Fibroblast of mammary gland (primary cell): ENCODE measurements at regions not wholly inside any gene's neighbourhood (a gene's known extent, or its start where the extent isn't known, plus 50 kb on each side); places are given as distances from the start of the nearest gene placed in this dataset.

Source experiments
- DNase-seq: peaks from one replicate; pipeline ENCODE4 v3.0.0-alpha.2; 2010; ENCODE audit warnings: low read depth
- H3K4me3 ChIP-seq: 2 replicates; pipeline ENCODE4 v1.5.1; 2011; ENCODE audit warnings: low read depth, mild to moderate bottlenecking, low read length, moderate library complexity; ENCODE audit not compliant: control insufficient read depth
- TF ChIP-seq, protein P1 (sequence below): conservative IDR thresholded peaks from 2 replicates; pipeline ENCODE4 v1.5.1; 2011; ENCODE audit warnings: low read depth, low read length, inconsistent platforms; ENCODE audit not compliant: control insufficient read depth, insufficient read depth

DNA sequence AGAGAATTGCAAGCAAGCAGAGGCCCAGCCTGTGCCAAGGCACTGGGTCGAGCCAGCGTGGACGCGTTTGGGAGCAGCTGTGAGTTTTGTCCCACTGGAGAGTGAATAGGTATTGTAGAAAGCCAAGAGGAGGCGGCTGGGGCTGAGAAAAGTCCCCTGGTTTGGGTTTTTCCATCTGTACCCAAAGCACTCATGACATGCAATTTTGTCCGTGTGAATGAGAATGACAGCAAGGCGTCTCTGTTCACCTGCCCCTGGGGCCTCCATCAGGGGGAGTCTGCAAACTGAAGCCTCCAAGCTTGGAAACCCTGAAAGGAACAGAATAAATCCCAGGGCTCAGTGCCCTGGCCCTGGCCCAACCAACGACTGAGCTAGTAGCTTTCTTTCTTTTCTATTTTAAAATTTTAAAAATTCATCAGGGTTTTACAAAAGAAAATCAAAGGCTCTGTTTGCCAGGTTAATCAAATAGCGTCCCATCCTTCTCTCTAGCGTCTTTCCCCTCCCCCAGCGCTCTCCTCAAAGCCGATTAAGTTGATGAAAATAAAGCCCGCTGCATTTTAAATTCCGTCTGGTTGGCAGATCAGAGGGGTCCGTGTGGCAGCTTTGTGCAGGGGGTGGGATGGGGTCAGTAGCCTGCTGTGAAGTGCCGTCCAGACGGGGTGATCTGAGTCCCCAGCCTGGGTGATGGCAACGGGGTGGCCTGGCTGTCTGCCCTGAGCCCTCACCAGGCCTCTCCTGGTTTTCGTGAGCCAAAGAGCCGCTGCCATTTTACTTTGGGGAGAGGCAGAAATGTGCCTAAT lies 171.0 kb downstream of the KATNIP start:
- H3K4me3 ChIP-seq, result no peak overlapping the region
- no peak for DNase-seq
- TF ChIP-seq, protein P1, sequence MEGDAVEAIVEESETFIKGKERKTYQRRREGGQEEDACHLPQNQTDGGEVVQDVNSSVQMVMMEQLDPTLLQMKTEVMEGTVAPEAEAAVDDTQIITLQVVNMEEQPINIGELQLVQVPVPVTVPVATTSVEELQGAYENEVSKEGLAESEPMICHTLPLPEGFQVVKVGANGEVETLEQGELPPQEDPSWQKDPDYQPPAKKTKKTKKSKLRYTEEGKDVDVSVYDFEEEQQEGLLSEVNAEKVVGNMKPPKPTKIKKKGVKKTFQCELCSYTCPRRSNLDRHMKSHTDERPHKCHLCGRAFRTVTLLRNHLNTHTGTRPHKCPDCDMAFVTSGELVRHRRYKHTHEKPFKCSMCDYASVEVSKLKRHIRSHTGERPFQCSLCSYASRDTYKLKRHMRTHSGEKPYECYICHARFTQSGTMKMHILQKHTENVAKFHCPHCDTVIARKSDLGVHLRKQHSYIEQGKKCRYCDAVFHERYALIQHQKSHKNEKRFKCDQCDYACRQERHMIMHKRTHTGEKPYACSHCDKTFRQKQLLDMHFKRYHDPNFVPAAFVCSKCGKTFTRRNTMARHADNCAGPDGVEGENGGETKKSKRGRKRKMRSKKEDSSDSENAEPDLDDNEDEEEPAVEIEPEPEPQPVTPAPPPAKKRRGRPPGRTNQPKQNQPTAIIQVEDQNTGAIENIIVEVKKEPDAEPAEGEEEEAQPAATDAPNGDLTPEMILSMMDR, result no peak

GRCh38 chr16:27721531-27722181 lies 171.7 kb downstream of the KATNIP start:
- H3K4me3 ChIP-seq, result no peak overlapping the region
- TF ChIP-seq, protein P1, result no peak
- DNase-seq, result peak; percentile 97

DNA sequence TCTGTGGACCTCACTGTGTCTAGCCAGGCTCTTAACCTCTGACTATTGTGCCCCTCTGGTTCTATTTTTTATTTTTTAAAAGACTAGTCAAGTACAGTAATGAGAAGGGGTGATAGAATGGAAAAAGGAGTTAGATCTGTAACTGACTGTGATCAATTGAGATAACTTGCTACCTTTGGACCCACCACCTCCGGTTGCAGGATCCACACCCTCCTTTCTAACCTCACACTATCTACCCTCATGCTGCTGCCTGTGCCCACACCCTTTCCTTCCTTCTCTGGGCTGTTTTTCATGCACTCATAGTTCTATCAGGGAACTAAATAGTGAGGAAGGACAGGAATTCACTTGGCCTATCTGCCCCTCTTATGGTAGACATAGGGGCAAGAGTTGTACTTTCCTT lies 172.3 kb downstream of the KATNIP start:
- TF ChIP-seq, protein P1, result no peak
- no peak for DNase-seq
- no peak overlapping the region for H3K4me3 ChIP-seq

DNA sequence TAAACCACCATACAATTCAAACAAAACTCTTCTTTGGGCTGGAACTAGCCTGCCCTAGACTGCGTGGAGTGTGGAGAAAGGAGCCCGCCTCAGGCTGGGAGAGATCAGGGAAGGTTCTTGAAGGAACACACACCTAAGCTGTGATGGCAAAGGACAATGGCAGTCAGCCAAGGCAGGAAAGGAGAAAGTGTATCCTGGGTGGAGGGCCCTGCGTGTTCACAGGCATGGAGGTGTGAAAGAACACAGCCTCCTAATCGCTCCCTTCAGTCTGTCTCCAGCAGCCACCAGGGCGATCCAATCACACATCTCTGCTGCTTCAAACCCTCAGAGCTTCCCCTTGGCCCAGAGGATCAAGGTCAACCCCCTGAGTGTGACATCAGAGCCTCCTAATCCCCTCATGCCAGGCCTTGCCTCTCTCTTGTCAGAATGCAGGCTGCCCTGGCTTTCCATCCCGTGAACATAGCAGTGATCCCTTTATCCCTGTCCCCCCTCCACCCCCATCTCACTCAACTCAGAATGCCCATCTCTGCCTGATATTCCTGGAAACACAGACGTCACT lies 173.0 kb downstream of the KATNIP start:
- no peak for DNase-seq
- TF ChIP-seq, protein P1, result no peak
- H3K4me3 ChIP-seq, result no peak overlapping the region

- DNase-seq, result no peak
- H3K4me3 ChIP-seq, result no peak overlapping the region
Observed at GRCh38 chr16:27723711-27724481, 174.0 kb downstream of the KATNIP start.

More at GRCh38 chr16:27723711-27724481, 174.0 kb downstream of the KATNIP start:
- TF ChIP-seq, protein P1, result no peak
